ENCODE measurements at regions not wholly inside any gene's neighbourhood (a gene's known extent, or its start where the extent isn't known, plus 50 kb on each side); places are given as distances from the start of the nearest gene placed in this dataset.

GRCh38 chr9:7403028-7403389, 396.6 kb downstream of the DMAC1 start:
- TF ChIP-seq CTCF (IDR thresholded peaks at IDR 0.05) (no peak), POLR2A (IDR thresholded peaks at IDR 0.05) (no peak), POLR2AphosphoS5 (IDR thresholded peaks at IDR 0.05) (no peak), EP300 (IDR thresholded peaks at IDR 0.05) (no peak)
